HCT116 (cell line): ENCODE measurements at regions not wholly inside any gene's neighbourhood (a gene's known extent, or its start where the extent isn't known, plus 50 kb on each side); places are given as distances from the start of the nearest gene placed in this dataset.

Source experiments
- ATAC-seq: fragments of 200-7000 bp; cut with Tn5 transposase; 2 replicates; pipeline ENCODE4 v1.9.1; 2020; ENCODE audit warnings: mild to moderate bottlenecking, moderate library complexity
- BruUV-seq: library from RNA; stranded (reverse); fragments of 400-500 nt; replicated peaks from 2 replicates; lab custom pipeline; 2021; lab: Mats Ljungman, UMichigan
- CTCF ChIA-PET: fragments of 300-600 bp; sonication (Branson Sonifier 250); formaldehyde crosslinking; loops from one replicate; lab custom pipeline; 2021; ENCODE audit warnings: antibody characterized with exemption; lab: Charles Lee
- POLR2A ChIA-PET: fragments of 300-600, 350-600 bp; sonication (Branson Sonifier 250); formaldehyde crosslinking; loops from one replicate; lab custom pipeline; 2021; ENCODE audit warnings: antibody characterized with exemption; lab: Charles Lee
- RAD21 ChIA-PET, 2 experiments: fragments of 300-600 bp; sonication (Branson Sonifier 250); formaldehyde crosslinking; loops; one replicate each; lab custom pipeline; 2023; ENCODE audit warnings: low total read pairs in 2 of 2; ENCODE audit not compliant: uncharacterized antibody in 2 of 2, unreplicated experiment in 2 of 2, low non-redundant PET in 1 of 2; lab: Charles Lee
- DNase-seq: peaks from one replicate; pipeline ENCODE4 v3.0.0-alpha.2; 2010; ENCODE audit warnings: low read depth, low spot score
- H2AFZ ChIP-seq: fragments of 200-600 bp; shearing (Covaris generic), sonication (generic); 2 replicates; pipeline ENCODE4 v1.6.1; 2017; ENCODE audit warnings: low read depth, mixed run types, mixed read lengths, antibody characterized with exemption, low read length; ENCODE audit not compliant: poor library complexity, severe bottlenecking
- H3K27ac ChIP-seq: 2 replicates; pipeline ENCODE4 v1.5.1; 2012; ENCODE audit warnings: low read depth, low read length
- H3K27me3 ChIP-seq: fragments of 200-600 bp; sonication (generic); 2 replicates; pipeline ENCODE4 v1.6.1; 2016; ENCODE audit warnings: mixed run types, low read length, mixed read lengths; ENCODE audit not compliant: insufficient read depth
- H3K36me3 ChIP-seq, 2 experiments: fragments of 200-500 bp in 1 of 2; fragments of 200-600 bp in 1 of 2; sonication (Bioruptor generic) in 1 of 2; sonication (generic) in 1 of 2; 2 replicates each; pipeline versions ENCODE4 v1.5.1 to v1.6.1; 2014 to 2016; ENCODE audit warnings: low read length in 2 of 2, inconsistent platforms in 1 of 2, mixed read lengths in 1 of 2, mixed run types in 1 of 2; ENCODE audit not compliant: insufficient read depth in 2 of 2, control insufficient read depth in 1 of 2
- H3K4me1 ChIP-seq, 2 experiments: fragments of 200-600 bp in 1 of 2; sonication (generic) in 1 of 2; 2 replicates each; pipeline versions ENCODE4 v1.5.1 to v1.6.1; 2012 to 2017; ENCODE audit warnings: low read length in 2 of 2, inconsistent platforms in 1 of 2, mild to moderate bottlenecking in 1 of 2, mixed read lengths in 1 of 2, mixed run types in 1 of 2, moderate library complexity in 1 of 2; ENCODE audit not compliant: insufficient read depth in 2 of 2, control insufficient read depth in 1 of 2
- H3K4me2 ChIP-seq: fragments of 200-600 bp; sonication (generic); 2 replicates; pipeline ENCODE4 v1.6.1; 2017; ENCODE audit warnings: mixed run types, low read length, mixed read lengths
- H3K4me3 ChIP-seq, 2 experiments: fragments of 200-600 bp in 1 of 2; sonication (generic) in 1 of 2; replicated peaks in 1 of 2; 2 replicates each; pipeline ENCODE4 v1.5.1; 2011 to 2016; ENCODE audit warnings: low read length in 2 of 2, control low read depth in 1 of 2, low read depth in 1 of 2, mild to moderate bottlenecking in 1 of 2, mixed read lengths in 1 of 2, mixed run types in 1 of 2
- H3K79me2 ChIP-seq: fragments of 200-600 bp; sonication (generic); 2 replicates; pipeline ENCODE4 v1.6.1; 2017; ENCODE audit warnings: mild to moderate bottlenecking, mixed run types, low read length, moderate library complexity, mixed read lengths; ENCODE audit not compliant: insufficient read depth
- H3K9ac ChIP-seq: fragments of 200-600 bp; sonication (generic); 2 replicates; pipeline ENCODE4 v1.6.1; 2016; ENCODE audit warnings: low read length, mixed read lengths
- H3K9me2 ChIP-seq: fragments of 200-600 bp; sonication (generic), shearing (Covaris generic); 2 replicates; pipeline ENCODE4 v1.6.1; 2017; ENCODE audit warnings: mixed run types, mild to moderate bottlenecking, moderate library complexity; ENCODE audit not compliant: insufficient read depth
- H3K9me3 ChIP-seq, 2 experiments: fragments of 200-500 bp in 1 of 2; fragments of 200-600 bp in 1 of 2; sonication (Bioruptor generic) in 1 of 2; sonication (generic) in 1 of 2; 2 replicates each; pipeline ENCODE4 v1.6.1; 2014 to 2017; ENCODE audit warnings: low read length in 2 of 2, mixed read lengths in 2 of 2, inconsistent platforms in 1 of 2, low read depth in 1 of 2, mild to moderate bottlenecking in 1 of 2, mixed run types in 1 of 2, moderate library complexity in 1 of 2; ENCODE audit not compliant: control insufficient read depth in 1 of 2, insufficient read depth in 1 of 2
- H4K20me1 ChIP-seq: fragments of 200-600 bp; sonication (generic), shearing (Covaris generic); 2 replicates; pipeline ENCODE4 v1.6.1; 2017; ENCODE audit warnings: mixed run types, mild to moderate bottlenecking, moderate library complexity; ENCODE audit not compliant: insufficient read depth
- CBX3 ChIP-seq: IDR thresholded peaks from 2 replicates; pipeline ENCODE4 v1.6.1; 2012; ENCODE audit warnings: low read depth
- CEBPB ChIP-seq: IDR thresholded peaks from 2 replicates; pipeline ENCODE4 v1.6.1; 2012; ENCODE audit warnings: low read depth
- EGR1 ChIP-seq: IDR thresholded peaks from 2 replicates; pipeline ENCODE4 v1.6.1; 2012; ENCODE audit warnings: low read depth
- ELF1 ChIP-seq: IDR thresholded peaks from 2 replicates; pipeline ENCODE4 v1.6.1; 2012; ENCODE audit warnings: low read depth, borderline replicate concordance
- EZH2phosphoT487 ChIP-seq: fragments of 200-600 bp; IDR thresholded peaks from 2 replicates; pipeline ENCODE4 v1.6.1; 2018; ENCODE audit warnings: antibody characterized with exemption, borderline replicate concordance
- FOSL1 ChIP-seq: IDR thresholded peaks from 2 replicates; pipeline ENCODE4 v1.6.1; 2012; ENCODE audit warnings: low read depth
- JUND ChIP-seq: IDR thresholded peaks from 2 replicates; pipeline ENCODE4 v1.6.1; 2012
- POLR2A ChIP-seq: IDR thresholded peaks from 2 replicates; pipeline ENCODE4 v1.7.0; 2011; ENCODE audit warnings: borderline replicate concordance; ENCODE audit not compliant: insufficient read depth, insufficient read length; ENCODE audit errors: extremely low read depth
- POLR2AphosphoS5 ChIP-seq: IDR thresholded peaks from 2 replicates; pipeline ENCODE4 v1.6.1; 2011; ENCODE audit warnings: mild to moderate bottlenecking, low read depth, low read length, moderate library complexity
- RAD21 ChIP-seq: IDR thresholded peaks from 2 replicates; pipeline ENCODE4 v1.6.1; 2012; ENCODE audit warnings: low read depth, mild to moderate bottlenecking
- SIN3A ChIP-seq: IDR thresholded peaks from 2 replicates; pipeline ENCODE4 v1.6.1; 2012; ENCODE audit warnings: low read depth
- SP1 ChIP-seq: IDR thresholded peaks from 2 replicates; pipeline ENCODE4 v1.6.1; 2012; ENCODE audit warnings: low read depth
- SRF ChIP-seq: IDR thresholded peaks from 2 replicates; pipeline ENCODE4 v1.6.1; 2012; ENCODE audit warnings: low read depth
- TCF7L2 ChIP-seq: IDR thresholded peaks from 2 replicates; pipeline ENCODE4 v1.7.0; 2011; ENCODE audit warnings: borderline replicate concordance, inconsistent platforms; ENCODE audit not compliant: insufficient read depth, insufficient read length; ENCODE audit errors: extremely low read depth
- YY1 ChIP-seq: IDR thresholded peaks from 2 replicates; pipeline ENCODE4 v1.6.1; 2011; ENCODE audit warnings: low read length, low read depth, moderate library complexity, mild to moderate bottlenecking; ENCODE audit not compliant: insufficient replicate concordance; ENCODE audit errors: extremely low read depth
- ZFX ChIP-seq: fragments of 450-650 bp; IDR thresholded peaks from 2 replicates; pipeline ENCODE4 v1.6.1; 2017
- intact Hi-C: fragments of 100-400 bp; cut with micrococcal nuclease; formaldehyde crosslinking; loops from 2 replicates; pipeline ENCODE4 v1.10.0; 2022
- TF ChIP-seq, protein P1 (sequence below), 3 experiments: fragments of 200-600 bp in 1 of 3; sonication (generic) in 1 of 3; IDR thresholded peaks in 2 of 3; conservative IDR thresholded peaks in 1 of 3; 2 replicates each; pipeline ENCODE4 v1.5.1; 2012 to 2017; ENCODE audit warnings: low read depth in 2 of 3, low read length in 2 of 3, antibody characterized with exemption in 1 of 3, borderline replicate concordance in 1 of 3, control low read depth in 1 of 3, mild to moderate bottlenecking in 1 of 3, mixed read lengths in 1 of 3, mixed run types in 1 of 3, moderate library complexity in 1 of 3; ENCODE audit not compliant: insufficient read depth in 1 of 3
- TF ChIP-seq, protein P2 (sequence below): IDR thresholded peaks from 2 replicates; pipeline ENCODE4 v1.6.1; 2012
- TF ChIP-seq, protein P3 (sequence below): IDR thresholded peaks from 2 replicates; pipeline ENCODE4 v1.6.1; 2012; ENCODE audit warnings: low read depth
- TF ChIP-seq, protein P4 (sequence below): IDR thresholded peaks from 2 replicates; pipeline ENCODE4 v1.6.1; 2011; ENCODE audit warnings: mild to moderate bottlenecking, low read length, moderate library complexity; ENCODE audit not compliant: insufficient replicate concordance; ENCODE audit errors: extremely low read depth

DNA sequence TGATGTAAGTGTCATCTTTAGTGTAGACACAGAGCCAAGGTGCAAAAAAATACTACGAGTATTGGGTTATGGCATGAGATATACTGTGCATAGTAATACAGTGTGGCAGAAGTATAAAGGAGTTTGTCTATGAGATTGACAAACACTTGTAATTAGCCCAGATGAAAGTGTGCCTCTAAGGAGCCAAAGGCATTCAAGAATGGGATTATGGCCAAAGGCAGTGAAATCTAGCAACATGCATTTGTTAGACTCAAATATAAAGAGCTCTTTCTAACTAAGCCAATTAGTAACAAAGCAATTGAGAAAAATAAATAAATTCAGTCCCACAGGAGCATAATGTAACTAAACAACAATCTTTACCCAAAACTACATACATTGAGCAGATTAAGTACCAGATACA lies 1761.8 kb downstream of the SUCLG1 start (continued):
- TF ChIP-seq, protein P1, sequence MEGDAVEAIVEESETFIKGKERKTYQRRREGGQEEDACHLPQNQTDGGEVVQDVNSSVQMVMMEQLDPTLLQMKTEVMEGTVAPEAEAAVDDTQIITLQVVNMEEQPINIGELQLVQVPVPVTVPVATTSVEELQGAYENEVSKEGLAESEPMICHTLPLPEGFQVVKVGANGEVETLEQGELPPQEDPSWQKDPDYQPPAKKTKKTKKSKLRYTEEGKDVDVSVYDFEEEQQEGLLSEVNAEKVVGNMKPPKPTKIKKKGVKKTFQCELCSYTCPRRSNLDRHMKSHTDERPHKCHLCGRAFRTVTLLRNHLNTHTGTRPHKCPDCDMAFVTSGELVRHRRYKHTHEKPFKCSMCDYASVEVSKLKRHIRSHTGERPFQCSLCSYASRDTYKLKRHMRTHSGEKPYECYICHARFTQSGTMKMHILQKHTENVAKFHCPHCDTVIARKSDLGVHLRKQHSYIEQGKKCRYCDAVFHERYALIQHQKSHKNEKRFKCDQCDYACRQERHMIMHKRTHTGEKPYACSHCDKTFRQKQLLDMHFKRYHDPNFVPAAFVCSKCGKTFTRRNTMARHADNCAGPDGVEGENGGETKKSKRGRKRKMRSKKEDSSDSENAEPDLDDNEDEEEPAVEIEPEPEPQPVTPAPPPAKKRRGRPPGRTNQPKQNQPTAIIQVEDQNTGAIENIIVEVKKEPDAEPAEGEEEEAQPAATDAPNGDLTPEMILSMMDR (IDR thresholded peaks at IDR 0.05 in 2 of 3, conservative IDR thresholded peaks at IDR 0.05 in 1 of 3; ENCODE audit: borderline replicate concordance in 1 of 3, insufficient read depth in 1 of 3, low read depth in 2 of 3, low read length in 2 of 3): no peak
- TF ChIP-seq RAD21 (no peak), POLR2AphosphoS5 (no peak), SRF (no peak), CEBPB (no peak), EZH2phosphoT487 (no peak), ZFX (no peak), ELF1 (no peak)
- TF ChIP-seq, protein P2, sequence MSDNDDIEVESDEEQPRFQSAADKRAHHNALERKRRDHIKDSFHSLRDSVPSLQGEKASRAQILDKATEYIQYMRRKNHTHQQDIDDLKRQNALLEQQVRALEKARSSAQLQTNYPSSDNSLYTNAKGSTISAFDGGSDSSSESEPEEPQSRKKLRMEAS: no peak

DNA sequence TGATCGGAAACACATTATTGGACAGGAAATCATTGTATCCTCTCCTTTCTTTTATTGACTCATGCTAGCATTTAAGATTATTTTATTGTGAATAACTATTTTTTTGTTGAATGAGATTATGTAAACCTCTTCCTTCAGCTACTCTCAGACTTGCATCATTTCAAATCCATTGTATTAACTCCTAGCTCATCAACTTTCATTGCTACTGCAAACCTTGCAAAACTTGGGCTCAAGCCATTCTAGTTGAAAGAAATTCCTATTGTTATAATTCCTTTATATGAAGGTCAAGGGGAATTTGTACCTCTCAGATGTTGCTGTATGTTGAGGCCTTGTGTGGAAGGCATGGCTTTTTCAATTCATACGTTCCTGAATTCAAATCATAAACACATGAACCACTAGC lies 1764.6 kb downstream of the SUCLG1 start:
- H3K4me2 ChIP-seq: no peak overlapping the region
- no peak for ATAC-seq
- POLR2A ChIA-PET: no interaction called here

More for the DNA sequence above, 1764.6 kb downstream of the SUCLG1 start:
- CTCF ChIA-PET: no interaction called here
- Histone ChIP-seq H3K27ac (no peak overlapping the region), H2AFZ (no peak overlapping the region), H3K9ac (no peak overlapping the region), H3K27me3 (no peaks in the 10 kb centered on the region)
- TF ChIP-seq POLR2A (no peak), SRF (no peak), TCF7L2 (no peak), CBX3 (no peak), SIN3A (no peak), JUND (no peak), YY1 (no peak), CEBPB (no peak), FOSL1 (no peak), ZFX (no peak), RAD21 (no peak), SP1 (no peak), EGR1 (no peak)
- TF ChIP-seq, protein P2: no peak
- TF ChIP-seq, protein P3, sequence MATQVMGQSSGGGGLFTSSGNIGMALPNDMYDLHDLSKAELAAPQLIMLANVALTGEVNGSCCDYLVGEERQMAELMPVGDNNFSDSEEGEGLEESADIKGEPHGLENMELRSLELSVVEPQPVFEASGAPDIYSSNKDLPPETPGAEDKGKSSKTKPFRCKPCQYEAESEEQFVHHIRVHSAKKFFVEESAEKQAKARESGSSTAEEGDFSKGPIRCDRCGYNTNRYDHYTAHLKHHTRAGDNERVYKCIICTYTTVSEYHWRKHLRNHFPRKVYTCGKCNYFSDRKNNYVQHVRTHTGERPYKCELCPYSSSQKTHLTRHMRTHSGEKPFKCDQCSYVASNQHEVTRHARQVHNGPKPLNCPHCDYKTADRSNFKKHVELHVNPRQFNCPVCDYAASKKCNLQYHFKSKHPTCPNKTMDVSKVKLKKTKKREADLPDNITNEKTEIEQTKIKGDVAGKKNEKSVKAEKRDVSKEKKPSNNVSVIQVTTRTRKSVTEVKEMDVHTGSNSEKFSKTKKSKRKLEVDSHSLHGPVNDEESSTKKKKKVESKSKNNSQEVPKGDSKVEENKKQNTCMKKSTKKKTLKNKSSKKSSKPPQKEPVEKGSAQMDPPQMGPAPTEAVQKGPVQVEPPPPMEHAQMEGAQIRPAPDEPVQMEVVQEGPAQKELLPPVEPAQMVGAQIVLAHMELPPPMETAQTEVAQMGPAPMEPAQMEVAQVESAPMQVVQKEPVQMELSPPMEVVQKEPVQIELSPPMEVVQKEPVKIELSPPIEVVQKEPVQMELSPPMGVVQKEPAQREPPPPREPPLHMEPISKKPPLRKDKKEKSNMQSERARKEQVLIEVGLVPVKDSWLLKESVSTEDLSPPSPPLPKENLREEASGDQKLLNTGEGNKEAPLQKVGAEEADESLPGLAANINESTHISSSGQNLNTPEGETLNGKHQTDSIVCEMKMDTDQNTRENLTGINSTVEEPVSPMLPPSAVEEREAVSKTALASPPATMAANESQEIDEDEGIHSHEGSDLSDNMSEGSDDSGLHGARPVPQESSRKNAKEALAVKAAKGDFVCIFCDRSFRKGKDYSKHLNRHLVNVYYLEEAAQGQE: no peak
- TF ChIP-seq, protein P4, sequence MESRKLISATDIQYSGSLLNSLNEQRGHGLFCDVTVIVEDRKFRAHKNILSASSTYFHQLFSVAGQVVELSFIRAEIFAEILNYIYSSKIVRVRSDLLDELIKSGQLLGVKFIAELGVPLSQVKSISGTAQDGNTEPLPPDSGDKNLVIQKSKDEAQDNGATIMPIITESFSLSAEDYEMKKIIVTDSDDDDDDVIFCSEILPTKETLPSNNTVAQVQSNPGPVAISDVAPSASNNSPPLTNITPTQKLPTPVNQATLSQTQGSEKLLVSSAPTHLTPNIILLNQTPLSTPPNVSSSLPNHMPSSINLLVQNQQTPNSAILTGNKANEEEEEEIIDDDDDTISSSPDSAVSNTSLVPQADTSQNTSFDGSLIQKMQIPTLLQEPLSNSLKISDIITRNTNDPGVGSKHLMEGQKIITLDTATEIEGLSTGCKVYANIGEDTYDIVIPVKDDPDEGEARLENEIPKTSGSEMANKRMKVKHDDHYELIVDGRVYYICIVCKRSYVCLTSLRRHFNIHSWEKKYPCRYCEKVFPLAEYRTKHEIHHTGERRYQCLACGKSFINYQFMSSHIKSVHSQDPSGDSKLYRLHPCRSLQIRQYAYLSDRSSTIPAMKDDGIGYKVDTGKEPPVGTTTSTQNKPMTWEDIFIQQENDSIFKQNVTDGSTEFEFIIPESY: no peak
- TF ChIP-seq, all 23 proteins: peak for 0
- RAD21 ChIA-PET: no interaction called here
- Histone ChIP-seq H3K36me3 (no peaks in the 10 kb centered on the region), H3K4me1 (no peaks in the 10 kb centered on the region), H3K9me2 (no peaks in the 10 kb centered on the region), H3K9me3 (no peaks in the 10 kb centered on the region), H3K79me2 (no peaks in the 10 kb centered on the region), H3K4me3 (no peak overlapping the region), H4K20me1 (no peaks in the 10 kb centered on the region)
- BruUV-seq: no TSS peak
- intact Hi-C loops: no loop called here
- no peak for DNase-seq
